SH-SY5Y (cell line): ENCODE measurements at regions not wholly inside any gene's neighbourhood (a gene's known extent, or its start where the extent isn't known, plus 50 kb on each side); places are given as distances from the start of the nearest gene placed in this dataset.
A peak's percentile ranks its signal among the peaks of the same experiment; 100 is the strongest.

Source experiments
- GATA2 ChIP-seq: IDR thresholded peaks from 2 replicates; pipeline ENCODE4 v1.6.1; 2011; ENCODE audit warnings: mild to moderate bottlenecking, low read depth, low read length
- GATA3 ChIP-seq: IDR thresholded peaks from 2 replicates; pipeline ENCODE4 v1.6.1; 2011; ENCODE audit warnings: low read depth, mild to moderate bottlenecking, low read length, moderate library complexity

DNA sequence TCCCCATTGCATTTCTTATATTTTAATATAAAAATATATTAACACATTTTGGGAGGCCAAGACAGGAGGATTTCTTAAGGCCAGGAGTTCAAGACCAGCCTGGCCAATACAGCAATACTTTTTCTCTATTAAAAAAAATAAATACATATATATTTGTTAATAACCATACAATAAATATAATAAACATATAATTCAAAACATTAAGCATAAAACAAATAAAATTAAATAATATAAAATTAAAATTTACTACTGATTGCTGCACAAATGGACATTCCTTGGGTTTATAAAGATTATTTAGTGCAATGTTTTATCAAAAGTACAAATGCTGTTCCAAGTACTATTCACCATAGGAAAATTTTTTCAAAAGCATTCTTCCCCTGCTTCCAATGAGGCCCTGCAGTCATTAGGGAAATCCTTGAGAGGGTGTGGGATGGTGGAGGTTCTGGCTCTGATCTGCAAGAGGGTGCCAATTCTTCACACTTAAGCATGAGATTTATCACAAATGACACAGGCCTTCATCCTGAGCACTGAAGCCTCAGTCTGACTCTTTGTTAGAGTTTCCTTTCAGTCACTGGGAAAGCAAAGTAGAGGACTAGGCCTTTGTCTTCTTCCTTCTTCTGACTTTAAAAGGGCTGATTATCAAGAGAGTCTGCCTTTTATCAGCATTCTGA is 596.7 kb downstream of the EPM2A start:
- TF ChIP-seq GATA3 (no peak), GATA2 (no peak)

DNA sequence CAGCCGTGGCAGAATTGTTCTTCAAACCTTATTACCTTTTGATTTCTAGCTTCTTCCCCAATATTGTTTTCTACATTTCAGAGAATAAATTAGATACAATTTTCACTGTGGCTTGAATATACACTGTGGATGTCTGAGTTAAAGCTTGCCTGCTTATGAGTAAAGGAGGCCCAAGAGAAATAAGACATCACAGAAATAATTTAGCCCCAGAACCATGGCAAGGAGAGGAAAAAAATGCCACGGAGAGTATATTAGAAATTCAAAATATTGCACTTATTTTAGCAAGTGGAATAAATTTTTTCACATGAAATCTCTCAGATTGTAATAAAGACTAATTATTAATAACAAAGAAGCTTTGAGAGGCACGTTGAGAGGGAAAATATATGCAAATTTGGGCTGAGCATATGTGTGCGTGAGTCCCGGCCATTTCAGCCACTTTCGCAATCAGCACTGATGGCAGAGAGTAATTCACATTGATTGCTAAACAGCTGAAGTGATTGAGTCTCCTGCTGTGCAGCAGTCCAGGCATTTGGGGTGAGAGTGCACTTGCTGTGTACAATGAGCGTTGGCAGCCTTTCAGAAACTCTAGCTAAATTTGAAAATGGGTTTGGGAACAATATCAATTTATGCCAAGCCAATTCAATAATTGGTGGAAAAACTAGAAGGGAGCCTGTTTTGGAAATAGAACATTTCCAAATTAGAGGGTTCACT is 596.0 kb downstream of the EPM2A start:
- no peak for TF ChIP-seq GATA3
- TF ChIP-seq GATA2 = no peak; the same call in 1 of the 2 replicates

DNA sequence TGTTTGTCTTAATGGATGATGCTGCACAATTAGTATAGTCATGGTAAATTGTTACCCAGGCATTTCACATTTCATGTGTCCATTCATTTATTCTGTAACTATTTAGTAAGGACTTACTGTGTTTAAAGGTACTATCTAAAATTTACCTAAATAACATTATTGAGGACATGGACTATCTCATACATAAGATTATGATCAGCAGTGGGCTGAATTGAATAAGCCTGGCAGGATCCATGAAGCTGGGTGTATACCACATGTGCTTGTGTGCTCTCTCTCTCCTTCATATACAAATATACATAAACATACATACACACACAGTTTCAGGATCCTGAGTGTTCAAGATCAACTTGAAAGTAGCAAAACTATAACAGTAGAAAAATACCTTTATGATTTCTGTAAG is 595.4 kb downstream of the EPM2A start:
- TF ChIP-seq GATA2 (peak; percentile 79; the same call in 1 of the 2 replicates), GATA3 (peak; percentile 93)

DNA sequence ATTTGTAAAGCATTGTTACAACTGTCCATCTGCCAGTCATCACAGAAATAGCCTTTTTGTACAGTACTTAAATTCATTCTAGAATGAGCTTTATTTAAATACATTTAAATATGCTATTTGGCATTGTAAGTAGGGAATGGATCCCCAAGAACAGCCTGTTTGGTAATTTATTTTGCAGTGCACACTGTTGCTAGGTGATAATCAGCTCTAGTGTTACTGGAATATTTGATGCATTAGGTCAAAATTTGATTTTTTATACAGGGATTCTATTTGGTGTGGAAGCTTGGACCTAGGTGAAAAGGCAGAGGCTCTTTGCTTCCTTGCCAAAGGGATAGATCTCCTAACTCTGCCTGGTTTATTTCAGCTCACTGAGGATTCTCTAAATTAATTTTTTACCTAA is 593.7 kb downstream of the EPM2A start:
- TF ChIP-seq GATA2 (no peak), GATA3 (no peak)

DNA sequence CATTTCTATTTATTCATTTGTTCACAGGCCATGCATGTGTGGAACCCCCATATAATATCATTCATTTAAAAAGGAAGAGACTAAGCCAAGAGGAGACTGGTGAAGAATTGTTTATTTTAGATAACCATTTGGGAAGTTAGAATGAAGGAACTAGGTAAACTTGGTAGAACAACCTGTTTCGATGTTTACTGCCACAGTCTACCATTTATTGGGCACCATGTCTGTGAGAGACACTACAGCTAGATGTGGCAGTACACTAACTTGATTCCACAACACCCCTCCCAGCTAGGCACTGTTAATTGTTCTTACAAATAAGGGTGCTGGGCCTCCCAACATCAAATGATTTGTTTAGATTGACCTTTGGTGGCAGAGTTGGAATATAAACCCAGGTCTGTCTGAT is 592.4 kb downstream of the EPM2A start:
- TF ChIP-seq GATA3 = no peak
- no peak for TF ChIP-seq GATA2

DNA sequence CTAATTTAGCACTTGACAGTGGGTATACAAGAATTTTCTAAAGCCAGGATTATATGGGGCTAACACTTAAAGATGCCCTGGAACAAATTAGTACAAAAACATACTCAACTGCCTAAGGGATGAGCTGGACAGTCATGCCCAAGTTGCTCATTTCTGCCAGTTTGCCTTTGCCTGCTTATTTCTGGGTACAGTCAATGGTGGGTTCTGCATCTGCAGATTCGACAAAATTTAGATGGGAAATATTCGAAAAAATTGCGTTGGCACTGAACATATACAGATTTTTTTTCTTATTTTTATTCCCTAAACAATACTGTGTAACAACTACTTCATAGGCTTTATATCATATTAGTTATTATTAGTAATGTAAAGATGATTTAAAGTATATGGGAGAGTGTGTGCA is 591.9 kb downstream of the EPM2A start:
- TF ChIP-seq GATA3 = no peak
- no peak for TF ChIP-seq GATA2

DNA sequence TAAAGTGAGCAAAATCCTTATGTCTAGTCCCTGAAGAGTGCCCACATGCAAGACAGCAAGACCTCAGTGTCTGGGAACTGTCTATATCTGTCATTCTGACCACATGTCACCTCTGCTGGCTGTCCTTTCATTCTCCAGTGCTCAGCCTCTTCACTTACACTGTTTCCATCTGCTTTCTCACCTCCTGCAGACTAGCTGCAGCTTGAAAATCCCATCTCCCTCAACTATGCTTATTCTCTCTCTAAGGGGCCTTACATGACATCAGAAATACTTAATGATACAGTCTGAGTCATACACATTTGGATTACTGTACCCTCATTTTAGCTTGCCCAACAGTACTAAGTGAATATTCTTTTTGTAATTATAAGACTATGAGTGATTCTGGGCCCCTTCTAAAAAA is 587.8 kb downstream of the EPM2A start:
- TF ChIP-seq GATA2 = no peak
- TF ChIP-seq GATA3 = no peak

DNA sequence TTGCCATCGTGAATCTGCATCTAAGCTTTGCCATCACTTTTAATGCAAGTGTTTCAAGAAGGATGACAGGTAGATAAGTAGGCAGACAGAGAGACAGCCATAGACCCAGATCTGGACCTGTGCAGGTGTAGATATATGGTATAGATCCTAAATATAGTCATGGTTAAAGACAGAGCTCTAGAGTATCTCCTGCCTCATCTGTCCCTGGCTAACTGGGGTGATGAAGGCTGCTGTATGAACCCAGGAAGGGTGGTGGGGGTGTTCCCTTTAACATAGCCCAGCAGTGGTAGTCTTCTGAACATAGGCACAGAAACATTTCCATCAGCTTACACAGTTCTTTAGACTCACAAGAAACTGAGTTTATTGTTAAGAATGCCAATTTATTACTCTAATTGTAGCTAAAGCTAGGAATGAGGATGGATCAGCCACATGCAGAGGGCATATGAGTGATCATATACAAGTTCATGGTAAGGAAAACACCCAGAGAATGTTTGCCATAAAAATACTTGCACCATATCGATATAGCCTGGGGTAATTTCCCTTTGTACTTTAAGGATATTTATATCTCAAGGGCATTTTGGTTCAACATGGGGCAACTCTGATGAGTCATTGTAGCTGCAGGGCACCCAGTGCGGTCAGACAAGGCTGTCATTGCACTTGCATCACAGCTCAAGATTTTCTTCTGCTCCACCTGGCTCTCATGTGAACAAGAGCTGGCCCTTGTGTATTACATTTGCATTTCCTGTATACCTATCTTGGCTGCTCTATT is 587.2 kb downstream of the EPM2A start:
- TF ChIP-seq GATA2 = no peak

DNA sequence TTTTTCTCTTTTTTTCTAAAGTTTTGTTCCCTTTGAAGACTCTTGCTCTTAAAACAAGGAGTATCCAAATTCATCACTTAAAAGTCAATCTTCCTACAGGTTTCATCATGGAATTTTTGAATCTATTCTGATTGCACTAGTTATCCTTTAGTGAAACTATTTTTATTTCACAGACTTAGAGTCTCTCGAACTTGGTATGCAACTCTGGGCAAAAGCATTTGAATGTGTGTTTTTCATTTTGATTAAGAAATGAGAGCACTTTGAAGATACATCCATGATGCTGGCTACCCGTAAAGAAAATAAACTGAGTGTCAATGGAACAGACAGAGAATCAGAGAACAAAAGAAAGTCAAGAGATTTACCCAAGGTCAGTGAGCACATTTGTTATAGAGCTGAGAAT is 586.5 kb downstream of the EPM2A start:
- TF ChIP-seq GATA2 = no peak
- TF ChIP-seq GATA3 = no peak

DNA sequence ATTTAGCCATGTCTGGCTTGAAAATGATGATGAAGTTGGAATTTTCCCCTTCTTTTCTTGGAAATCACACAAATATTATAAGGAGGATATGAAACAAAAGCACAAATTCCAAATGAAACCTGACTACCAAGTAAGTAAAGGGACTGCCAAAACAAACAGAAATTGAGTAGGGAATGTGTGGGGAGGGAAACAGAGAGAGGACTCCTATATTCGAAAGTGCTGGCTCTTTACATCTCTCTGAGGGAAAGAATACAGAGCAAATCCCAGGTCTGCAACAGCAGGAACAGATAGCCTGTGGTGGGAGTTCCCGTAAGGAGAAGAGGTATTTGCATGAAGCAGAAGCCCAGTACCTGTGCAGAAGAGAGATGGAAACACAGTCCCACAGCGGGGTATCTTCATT is 583.7 kb downstream of the EPM2A start:
- TF ChIP-seq GATA2 (no peak), GATA3 (no peak)

DNA sequence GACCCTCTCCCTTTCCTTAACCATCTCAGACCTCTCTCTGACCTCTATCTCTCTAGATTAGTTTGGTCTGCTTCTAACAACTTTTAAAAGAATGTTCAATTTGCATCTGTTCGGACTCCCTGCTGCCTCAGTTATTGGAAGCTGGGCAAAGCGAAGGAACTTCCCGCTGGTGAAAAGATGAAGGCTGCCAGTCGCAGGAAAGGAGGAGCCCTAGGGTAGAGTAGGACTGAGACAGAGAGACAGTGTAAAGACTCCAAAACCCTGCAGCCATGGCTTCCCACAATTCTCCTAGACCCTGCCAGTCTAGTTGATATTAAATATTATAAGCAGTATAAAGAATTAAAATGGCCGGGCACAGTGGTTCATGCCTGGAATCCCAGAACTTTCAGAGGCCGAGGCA is 581.8 kb downstream of the EPM2A start:
- TF ChIP-seq GATA2 (no peak), GATA3 (no peak)

DNA sequence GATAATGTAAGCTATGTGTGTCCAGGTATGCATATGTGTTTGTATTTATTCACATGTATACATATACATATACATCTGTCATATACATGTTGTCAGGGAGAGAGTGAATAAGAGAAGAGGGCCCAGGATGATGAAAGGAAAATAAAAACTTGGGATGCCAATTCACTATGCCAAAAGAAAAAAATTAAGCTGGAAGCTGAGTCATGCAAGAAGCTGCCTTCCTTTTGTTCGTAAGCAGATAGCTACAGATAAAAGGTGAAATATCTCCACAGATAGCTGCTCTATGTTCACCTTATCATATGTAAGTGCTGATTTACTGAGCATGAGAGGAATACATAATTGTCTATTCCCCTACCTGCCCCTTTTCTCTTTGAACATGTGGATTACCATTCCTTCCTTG is 579.9 kb downstream of the EPM2A start:
- TF ChIP-seq GATA3 (no peak), GATA2 (no peak)

DNA sequence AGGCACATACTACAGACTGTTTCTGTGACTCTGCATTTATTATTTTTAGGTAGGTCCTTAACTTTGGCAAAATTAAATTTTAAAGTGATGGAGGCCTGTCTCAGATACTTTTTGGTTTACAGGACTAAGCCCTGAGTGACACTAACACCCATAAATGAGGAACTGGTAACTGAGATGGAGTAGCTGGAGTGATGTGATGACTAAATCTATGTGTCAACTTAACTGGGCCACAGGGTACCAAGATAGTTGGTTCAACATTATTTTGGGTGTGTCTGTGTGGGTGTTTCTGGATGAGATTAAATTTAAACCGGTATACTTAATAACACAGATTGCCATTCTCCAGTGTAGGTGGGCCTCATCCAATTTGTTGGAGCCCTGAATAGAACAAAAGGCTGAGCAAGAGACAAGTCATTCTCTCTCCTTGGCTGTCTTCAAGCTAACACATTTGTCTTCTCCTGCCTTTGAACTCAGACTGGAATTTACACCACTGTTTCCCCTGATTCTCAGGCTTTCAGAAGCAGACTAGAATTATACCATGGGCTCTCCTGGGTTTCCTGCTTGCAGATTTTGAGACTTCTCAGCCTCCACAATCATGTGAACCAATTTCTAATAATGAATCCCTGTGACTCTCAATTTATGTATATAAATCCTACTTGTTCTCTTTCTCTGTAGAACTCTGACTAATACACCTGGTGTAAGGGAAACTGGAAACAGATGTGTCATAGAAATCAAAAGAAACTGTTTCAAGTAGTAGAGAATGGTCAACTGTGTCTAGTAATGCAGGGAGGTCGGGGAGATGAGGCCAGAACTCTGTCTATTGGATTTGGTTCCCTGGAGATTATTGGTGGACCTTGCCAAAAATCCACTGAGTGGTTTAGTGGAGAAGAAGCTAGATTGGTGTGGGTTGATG is 579.2 kb downstream of the EPM2A start:
- TF ChIP-seq GATA3 = no peak
- no peak for TF ChIP-seq GATA2

DNA sequence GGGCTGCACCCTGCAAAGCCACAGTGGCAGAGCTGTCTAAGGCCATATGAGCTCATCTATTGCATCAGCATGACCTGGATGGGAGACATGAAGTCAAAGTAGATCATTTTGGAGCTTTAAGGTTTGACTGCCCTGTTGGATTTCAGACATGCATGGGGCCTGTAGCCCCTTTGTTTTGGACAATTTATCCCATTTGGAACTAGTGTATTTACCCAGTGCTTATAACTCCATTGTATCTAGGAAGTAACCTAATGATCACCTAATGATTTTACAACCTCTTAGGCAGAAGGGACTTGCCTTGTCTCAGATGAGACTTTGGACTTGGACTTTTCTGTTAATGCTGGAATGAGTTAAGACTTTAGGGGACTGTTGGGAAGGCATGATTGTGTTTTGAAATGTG is 575.4 kb downstream of the EPM2A start:
- TF ChIP-seq GATA3 = no peak
- TF ChIP-seq GATA2 = no peak
